H9 (cell line): ENCODE measurements at regions not wholly inside any gene's neighbourhood (a gene's known extent, or its start where the extent isn't known, plus 50 kb on each side); places are given as distances from the start of the nearest gene placed in this dataset.
A peak's percentile ranks its signal among the peaks of the same experiment; 100 is the strongest.

Experiments used
- DNase-seq: peaks from one replicate; pipeline ENCODE4 v3.0.0-alpha.2; 2017
- H2AFZ ChIP-seq: one replicate; pipeline ENCODE4 v1.6.1; 2013; ENCODE audit warnings: mild to moderate bottlenecking, low read length, control low read depth, moderate library complexity
- H2AK5ac ChIP-seq: 2 replicates; pipeline ENCODE4 v1.6.1; 2013; ENCODE audit warnings: low read length, control low read depth, mixed read lengths; ENCODE audit not compliant: insufficient read length
- H2BK120ac ChIP-seq: one replicate; pipeline ENCODE4 v1.6.1; 2013; ENCODE audit warnings: low read depth, mild to moderate bottlenecking, low read length, control low read depth, inconsistent platforms; ENCODE audit not compliant: poor library complexity, severe bottlenecking
- H2BK12ac ChIP-seq: 2 replicates; pipeline ENCODE4 v1.6.1; 2013; ENCODE audit warnings: low read length, control low read depth, mixed read lengths, low read depth; ENCODE audit not compliant: insufficient read length
- H2BK15ac ChIP-seq: 2 replicates; pipeline ENCODE4 v1.6.1; 2013; ENCODE audit warnings: low read depth, low read length, control low read depth
- H2BK20ac ChIP-seq: one replicate; pipeline ENCODE4 v1.6.1; 2013; ENCODE audit warnings: low read depth, mild to moderate bottlenecking, low read length, control low read depth, inconsistent platforms; ENCODE audit not compliant: poor library complexity, severe bottlenecking
- H2BK5ac ChIP-seq: 2 replicates; pipeline ENCODE4 v1.6.1; 2013; ENCODE audit warnings: low read length, control low read depth, mixed read lengths; ENCODE audit not compliant: insufficient read length
- H3K14ac ChIP-seq: 2 replicates; pipeline ENCODE4 v1.6.1; 2013; ENCODE audit warnings: low read length, control low read depth; ENCODE audit not compliant: insufficient read depth
- H3K18ac ChIP-seq: 2 replicates; pipeline ENCODE4 v1.6.1; 2013; ENCODE audit warnings: low read depth, mild to moderate bottlenecking, mixed read lengths, low read length, control low read depth; ENCODE audit not compliant: insufficient read length
- H3K23ac ChIP-seq: 2 replicates; pipeline ENCODE4 v1.6.1; 2013; ENCODE audit warnings: low read length, control low read depth, mixed read lengths, low read depth; ENCODE audit not compliant: insufficient read length
- H3K23me2 ChIP-seq: 2 replicates; pipeline ENCODE4 v1.6.1; 2013; ENCODE audit warnings: low read depth, mild to moderate bottlenecking, mixed read lengths, low read length, control low read depth; ENCODE audit not compliant: insufficient read length, poor library complexity, severe bottlenecking
- H3K27ac ChIP-seq: 2 replicates; pipeline ENCODE4 v1.5.1; 2013; ENCODE audit warnings: low read length, control low read depth, mixed read lengths, low read depth; ENCODE audit not compliant: insufficient read length
- H3K27me3 ChIP-seq: 2 replicates; pipeline ENCODE4 v1.6.1; 2013; ENCODE audit warnings: low read length, control low read depth, inconsistent platforms; ENCODE audit not compliant: insufficient read depth
- H3K4ac ChIP-seq: 2 replicates; pipeline ENCODE4 v1.6.1; 2013; ENCODE audit warnings: low read depth, mild to moderate bottlenecking, control low read depth, inconsistent platforms, low read length, moderate library complexity
- H3K4me1 ChIP-seq: 2 replicates; pipeline ENCODE4 v1.6.1; 2013; ENCODE audit warnings: low read length, control low read depth, inconsistent platforms; ENCODE audit not compliant: insufficient read depth
- H3K4me2 ChIP-seq: 2 replicates; pipeline ENCODE4 v1.6.1; 2013; ENCODE audit warnings: low read length, control low read depth, mixed read lengths; ENCODE audit not compliant: insufficient read length, insufficient read depth
- H3K56ac ChIP-seq: 2 replicates; pipeline ENCODE4 v1.6.1; 2013; ENCODE audit warnings: low read depth, mild to moderate bottlenecking, mixed read lengths, low read length, control low read depth; ENCODE audit not compliant: insufficient read length
- H3K79me1 ChIP-seq: 2 replicates; pipeline ENCODE4 v1.6.1; 2013; ENCODE audit warnings: low read depth, mild to moderate bottlenecking, moderate library complexity, low read length, control low read depth, inconsistent platforms; ENCODE audit not compliant: insufficient read depth, poor library complexity, severe bottlenecking
- H3K79me2 ChIP-seq: 2 replicates; pipeline ENCODE4 v1.6.1; 2013; ENCODE audit warnings: low read length, control low read depth, inconsistent platforms; ENCODE audit not compliant: insufficient read depth
- H3K9ac ChIP-seq: 2 replicates; pipeline ENCODE4 v1.6.1; 2013; ENCODE audit warnings: low read length, control low read depth, mixed read lengths; ENCODE audit not compliant: insufficient read length; ENCODE audit errors: extremely low read depth
- H3K9me3 ChIP-seq: one replicate; pipeline ENCODE4 v1.6.1; 2013; ENCODE audit warnings: low read depth, low read length, inconsistent platforms; ENCODE audit not compliant: control insufficient read depth
- H3T11ph ChIP-seq: one replicate; pipeline ENCODE4 v1.6.1; 2013; ENCODE audit warnings: mild to moderate bottlenecking, low read length, control low read depth, inconsistent platforms
- H4K20me1 ChIP-seq: one replicate; pipeline ENCODE4 v1.6.1; 2013; ENCODE audit not compliant: control insufficient read depth, insufficient read length, insufficient read depth
- H4K5ac ChIP-seq: 2 replicates; pipeline ENCODE4 v1.6.1; 2013; ENCODE audit warnings: low read depth, mild to moderate bottlenecking, mixed read lengths, low read length, control low read depth; ENCODE audit not compliant: insufficient read length
- H4K8ac ChIP-seq: replicated peaks from 2 replicates; pipeline ENCODE4 v1.6.1; 2013; ENCODE audit warnings: low read length, control low read depth, mixed read lengths, low read depth; ENCODE audit not compliant: insufficient read length
- H4K91ac ChIP-seq: 2 replicates; pipeline ENCODE4 v1.6.1; 2013; ENCODE audit warnings: low read depth, mild to moderate bottlenecking, moderate library complexity, mixed read lengths, low read length, control low read depth; ENCODE audit not compliant: insufficient read length
- H3K27ac Mint-ChIP-seq, 3 experiments: 2 replicates in 2 of 3; 3 replicates in 1 of 3; pipeline ENCODE4 v1.8.0; 2020 to 2021; ENCODE audit warnings: mixed read lengths in 3 of 3, mild to moderate bottlenecking in 1 of 3, moderate library complexity in 1 of 3
- H3K27me3 Mint-ChIP-seq: 2 replicates; pipeline ENCODE4 v1.8.0; 2021; ENCODE audit warnings: low read depth, mild to moderate bottlenecking, moderate library complexity, mixed read lengths
- H3K36me3 Mint-ChIP-seq, 3 experiments: 2 replicates in 2 of 3; 3 replicates in 1 of 3; pipeline ENCODE4 v1.8.0; 2020 to 2021; ENCODE audit warnings: low read depth in 3 of 3, mixed read lengths in 3 of 3; ENCODE audit not compliant: insufficient read depth in 1 of 3
- H3K4me1 Mint-ChIP-seq, 2 experiments: 2 replicates each; pipeline ENCODE4 v1.8.0; 2020; ENCODE audit warnings: mixed read lengths in 2 of 2
- H3K4me3 Mint-ChIP-seq, 2 experiments: 2 replicates in 1 of 2; 3 replicates in 1 of 2; pipeline ENCODE4 v1.8.0; 2020 to 2021; ENCODE audit warnings: mild to moderate bottlenecking in 2 of 2, mixed read lengths in 2 of 2, moderate library complexity in 1 of 2
- H3K9me3 Mint-ChIP-seq, 2 experiments: 2 replicates in 1 of 2; 3 replicates in 1 of 2; pipeline ENCODE4 v1.8.0; 2020; ENCODE audit warnings: mild to moderate bottlenecking in 2 of 2, mixed read lengths in 2 of 2, moderate library complexity in 1 of 2
- CTCF ChIP-seq: fragments of 200-600 bp; sonication (generic); conservative IDR thresholded peaks from 3 replicates; pipeline ENCODE4 v1.8.0; 2021; ENCODE audit warnings: antibody characterized with exemption, mild to moderate bottlenecking
- WGBS: extraction: QIAGEN DNeasy Blood & Tissue Kit; methylation state at CpG from one replicate; pipeline ENCODE4 v1.1.7; 2013; ENCODE audit warnings: missing lambda C conversion rate, low lambda C conversion rate, mixed read lengths; ENCODE audit not compliant: insufficient read length; ENCODE audit errors: extremely low coverage; 5-methylcytosine and 5-hydroxymethylcytosine counted together

GRCh38 chr16:55040366-55041086 lies 109.9 kb downstream of the IRX5 start:
- Histone ChIP-seq H3K79me2 (no peaks in the 10 kb centered on the region), H2BK15ac (no peak overlapping the region), H2BK12ac (no peak overlapping the region), H2BK20ac (no peak overlapping the region), H3K79me1 (no peaks in the 10 kb centered on the region), H3K9ac (no peak overlapping the region), H3K4ac (no peak overlapping the region), H4K91ac (no peak overlapping the region), H3K23me2 (no peaks in the 10 kb centered on the region), H4K20me1 (no peaks in the 10 kb centered on the region), H3K9me3 (no peaks in the 10 kb centered on the region), H3K23ac (no peak overlapping the region), H4K5ac (no peak overlapping the region), H4K8ac (no peak overlapping the region), H3K56ac (no peak overlapping the region), H3K4me1 (no peaks in the 10 kb centered on the region), H3K27me3 (no peaks in the 10 kb centered on the region), H2AK5ac (no peak overlapping the region), H3K4me2 (no peak overlapping the region), H2AFZ (no peak overlapping the region), H2BK120ac (no peak overlapping the region), H2BK5ac (no peak overlapping the region), H3K27ac (no peak overlapping the region), H3K14ac (no peak overlapping the region), H3K18ac (no peak overlapping the region), H3T11ph (no peak overlapping the region)
- H3K4me3 Mint-ChIP-seq, result no peak overlapping the region
- H3K4me1 Mint-ChIP-seq, result no peaks in the 10 kb centered on the region
- TF ChIP-seq CTCF, result no peak
- no peaks in the 10 kb centered on the region for H3K36me3 Mint-ChIP-seq
- H3K27me3 Mint-ChIP-seq, result peaks cover 6% of the 10 kb centered on the region; the same call in 1 of the 2 replicates
- no peaks in the 10 kb centered on the region for H3K9me3 Mint-ChIP-seq
- WGBS, result no CpG with 5 or more reads among the region's 19 CpGs
- no peak overlapping the region for H3K27ac Mint-ChIP-seq
- peak; percentile 21 for DNase-seq
